Pancreas (tissue), 10 donors: ENCODE measurements at regions not wholly inside any gene's neighbourhood (a gene's known extent, or its start where the extent isn't known, plus 50 kb on each side); places are given as distances from the start of the nearest gene placed in this dataset.

Source experiments
- ATAC-seq, 4 donors: fragments of 200-7000 bp; cut with Tn5 transposase; one replicate each; pipeline versions ENCODE4 v1.8.0 to v1.9.1; 2020; ENCODE audit warnings: mild to moderate bottlenecking in 4 of 4, moderate library complexity in 4 of 4
- DNase-seq, 6 donors: peaks; one replicate each; pipeline ENCODE4 v3.0.0-alpha.2; 2020
- FAIRE-seq: peaks from 2 replicates; lab custom pipeline; 2012; peaks lifted over from hg19 to GRCh38; lab: Jason Lieb, UNC
- H3K27ac ChIP-seq, 4 donors: fragments of 200-600 bp; sonication (generic); 1 replicate in 3 of 4; 2 replicates in 1 of 4; pipeline versions ENCODE4 v1.5.0 to v1.8.0; 2020
- H3K27me3 ChIP-seq, 4 donors: fragments of 200-600 bp; one replicate each; pipeline ENCODE4 v1.8.0; 2021
- H3K36me3 ChIP-seq, 3 donors: fragments of 200-600 bp; sonication (generic) in 1 of 3; one replicate each; pipeline versions ENCODE4 v1.5.0 to v1.8.0; 2020 to 2021
- H3K4me1 ChIP-seq, 3 donors: fragments of 200-600 bp; one replicate each; pipeline ENCODE4 v1.8.0; 2021
- H3K4me3 ChIP-seq, 4 donors: fragments of 200-600 bp; sonication (generic) in 2 of 4; one replicate each; pipeline versions ENCODE4 v1.5.0 to v1.8.0; 2020 to 2021
- H3K9me3 ChIP-seq, 4 donors: fragments of 200-600 bp; one replicate each; pipeline ENCODE4 v1.8.0; 2021
- CTCF ChIP-seq, 4 donors: fragments of 200-600 bp; sonication (generic) in 3 of 4; IDR thresholded peaks; one replicate each; pipeline versions ENCODE4 v1.5.0 to v1.8.0; 2021; ENCODE audit warnings: antibody characterized with exemption in 4 of 4
- WGBS, 2 donors: extraction: QIAGEN DNeasy Blood & Tissue Kit; methylation state at CpG; one replicate each; pipeline ENCODE4 v1.1.7; 2013; 5-methylcytosine and 5-hydroxymethylcytosine counted together
- intact Hi-C, 3 donors: fragments of 100-400 bp; cut with DNase I; formaldehyde crosslinking; loops; one replicate each; pipeline versions ENCODE4 v1.11.1 to v1.14.2; 2022
- donor health status: healthy with polysubstance abuse.
- donor health status: DM: no; HTN: no; CAD: no; lungs with moderate emphysema.
- donor health status: DM: no; HTN: no; CAD: no.
- donor health status: control.
- donor health status: control.
- donor health status: Bipolar disorder and iron deficiency.
- donor health status: DM: yes; HTN: yes; CAD: no.
- donor health status: DM: no; HTN: no; CAD: no.
- donor health status: DM: no; HTN: no; CAD: no.
- donor health status: DM: yes; HTN: yes; CAD: no.

DNA sequence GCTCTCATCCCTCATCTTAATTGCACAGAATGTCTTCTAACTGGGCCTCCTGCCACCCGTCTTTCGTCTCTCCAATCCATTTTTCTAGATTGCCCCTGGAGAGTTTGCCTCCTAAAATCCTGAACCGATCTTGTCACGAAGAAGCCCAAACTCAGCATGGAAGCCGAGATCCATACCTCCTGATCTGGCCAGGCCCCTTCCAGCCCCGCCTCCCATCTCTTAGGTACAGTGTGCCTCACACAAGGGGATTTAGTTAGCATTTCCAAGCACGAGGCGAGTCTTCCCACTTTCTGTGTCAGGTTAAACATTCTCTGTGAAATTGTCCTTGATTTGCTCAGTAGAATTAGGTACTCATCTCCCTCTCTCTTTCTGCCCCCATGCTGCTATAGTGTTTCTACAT is 80.0 kb upstream of the TENM3 start:
- Histone ChIP-seq H3K27me3 (no peaks in the 10 kb centered on the region), H3K27ac (no peak overlapping the region), H3K4me3 (no peak overlapping the region), H3K9me3 (no peaks in the 10 kb centered on the region), H3K36me3 (no peaks in the 10 kb centered on the region), H3K4me1 (no peaks in the 10 kb centered on the region)
- FAIRE-seq (no peak), ATAC-seq (no peak), DNase-seq (no peak)
- TF ChIP-seq CTCF (IDR thresholded peaks at IDR 0.05): no peak
- WGBS, 2 donors: 56 to 65% methylated on average over 8 of the region's 8 CpGs
- intact Hi-C loops: no loop called here

GRCh38 chr4:182169572-182169971 is 73.6 kb upstream of the TENM3 start:
- Histone ChIP-seq H3K9me3 (no peaks in the 10 kb centered on the region), H3K27me3 (no peaks in the 10 kb centered on the region), H3K36me3 (no peaks in the 10 kb centered on the region), H3K4me3 (no peak overlapping the region), H3K27ac (no peak overlapping the region), H3K4me1 (no peaks in the 10 kb centered on the region)
- intact Hi-C loops: no loop called here
- no peak for DNase-seq
- no peak for ATAC-seq
- TF ChIP-seq CTCF (IDR thresholded peaks at IDR 0.05): no peak
- FAIRE-seq: no peak
- WGBS, 2 donors: 55 to 58% methylated on average over 5 of the region's 5 CpGs

GRCh38 chr4:182169987-182170386 is 73.2 kb upstream of the TENM3 start:
- H3K9me3 ChIP-seq: no peaks in the 10 kb centered on the region
- H3K27me3 ChIP-seq: no peaks in the 10 kb centered on the region
- 63 to 66% methylated on average over 3 of the region's 3 CpGs for WGBS, 2 donors
- FAIRE-seq (no peak), DNase-seq (no peak), ATAC-seq (no peak)
- H3K4me1 ChIP-seq: no peaks in the 10 kb centered on the region
- no peak overlapping the region for H3K4me3 ChIP-seq
- no peak overlapping the region for H3K27ac ChIP-seq
- TF ChIP-seq CTCF (IDR thresholded peaks at IDR 0.05): no peak
- no peaks in the 10 kb centered on the region for H3K36me3 ChIP-seq
- intact Hi-C loops: no loop called here

DNA sequence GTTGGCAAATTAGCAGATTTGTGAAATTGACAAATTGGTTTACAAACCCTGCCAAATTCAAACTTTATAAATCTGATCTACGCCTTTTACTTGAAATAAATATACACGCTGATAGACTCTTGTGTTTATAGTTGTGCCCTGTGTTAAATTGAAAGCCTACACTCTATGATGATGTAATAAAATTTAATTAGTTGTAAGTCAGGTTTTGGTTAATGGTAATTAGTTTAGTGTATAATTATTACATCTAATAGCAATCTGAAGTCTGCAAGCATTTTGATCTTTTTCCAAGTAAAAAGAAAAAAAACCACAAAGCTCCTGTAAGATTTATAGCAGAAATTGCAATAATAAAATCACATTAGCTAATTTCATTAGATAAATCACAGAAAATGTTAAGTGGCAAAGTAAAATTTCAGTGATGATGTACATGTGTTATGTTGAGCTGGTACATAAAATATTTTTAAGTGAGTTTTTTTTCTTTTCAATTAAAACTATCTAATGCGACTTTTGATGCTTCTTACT is 72.7 kb upstream of the TENM3 start:
- DNase-seq (no peak), ATAC-seq (no peak), FAIRE-seq (no peak)
- Histone ChIP-seq H3K4me3 (no peak overlapping the region), H3K9me3 (no peaks in the 10 kb centered on the region), H3K36me3 (no peaks in the 10 kb centered on the region), H3K27ac (no peak overlapping the region), H3K4me1 (no peaks in the 10 kb centered on the region), H3K27me3 (no peaks in the 10 kb centered on the region)
- 51 to 59% methylated on average over 3 of the region's 3 CpGs for WGBS, 2 donors
- intact Hi-C loops: no loop called here
- no peak for TF ChIP-seq CTCF (IDR thresholded peaks at IDR 0.05)

- no peaks in the 10 kb centered on the region for H3K4me1 ChIP-seq
- no peak overlapping the region for H3K4me3 ChIP-seq
- H3K9me3 ChIP-seq: no peaks in the 10 kb centered on the region
- ATAC-seq: no peak
- 72 to 84% methylated on average over 1 of the region's 1 CpG for WGBS, 2 donors
- H3K27ac ChIP-seq: no peak overlapping the region
- no peaks in the 10 kb centered on the region for H3K36me3 ChIP-seq
- no peak for TF ChIP-seq CTCF (IDR thresholded peaks at IDR 0.05)
- no peaks in the 10 kb centered on the region for H3K27me3 ChIP-seq
- intact Hi-C loops: no loop called here
- DNase-seq: no peak
- no peak for FAIRE-seq
Measured at GRCh38 chr4:182174979-182175378, 68.2 kb upstream of the TENM3 start.
